ENCODE measurements at regions not wholly inside any gene's neighbourhood (a gene's known extent, or its start where the extent isn't known, plus 50 kb on each side); places are given as distances from the start of the nearest gene placed in this dataset.
"Not testable (repeated sequence)": the region's sequence is repeated elsewhere in the genome, so short reads cannot be mapped to it uniquely, and the experiment has no call there.

GRCh38 chrX:13491061-13491460, 78.3 kb upstream of the EGFL6 start:
- no peak overlapping the region for H3K4me3 ChIP-seq (ENCODE audit: low read length)
- no peak for TF ChIP-seq CTCF (IDR thresholded peaks at IDR 0.05; ENCODE audit: insufficient read depth, low read depth, low read length, missing control alignments)
- DNase-seq (ENCODE audit: low read depth), result no peak

- no peak overlapping the region for H3K4me3 ChIP-seq (ENCODE audit: low read length)
- no peak for TF ChIP-seq CTCF (IDR thresholded peaks at IDR 0.05; ENCODE audit: insufficient read depth, low read depth, low read length, missing control alignments)
- DNase-seq (ENCODE audit: low read depth), result peak; percentile 76
Observed at GRCh38 chrX:13489454-13489853, 79.9 kb upstream of the EGFL6 start.

- no peak overlapping the region for H3K4me3 ChIP-seq (ENCODE audit: low read length)
- peak; percentile 46 for TF ChIP-seq CTCF (IDR thresholded peaks at IDR 0.05; ENCODE audit: insufficient read depth, low read depth, low read length, missing control alignments)
- peak; percentile 81 for DNase-seq (ENCODE audit: low read depth)
Observed at GRCh38 chrX:13487731-13488505, 81.5 kb upstream of the EGFL6 start.

- no peak for TF ChIP-seq CTCF (IDR thresholded peaks at IDR 0.05; ENCODE audit: insufficient read depth, low read depth, low read length, missing control alignments)
- no peak overlapping the region for H3K4me3 ChIP-seq (ENCODE audit: low read length)
- DNase-seq (ENCODE audit: low read depth), result peak; percentile 39
Observed at GRCh38 chrX:13485167-13485566, 84.2 kb upstream of the EGFL6 start.

GRCh38 chrX:13483773-13484172, 85.6 kb upstream of the EGFL6 start:
- H3K4me3 ChIP-seq (ENCODE audit: low read length), result no peak overlapping the region
- no peak for TF ChIP-seq CTCF (IDR thresholded peaks at IDR 0.05; ENCODE audit: insufficient read depth, low read depth, low read length, missing control alignments)
- no peak for DNase-seq (ENCODE audit: low read depth)

GRCh38 chrX:13482746-13483541, 86.5 kb upstream of the EGFL6 start:
- DNase-seq (ENCODE audit: low read depth), result no peak
- H3K4me3 ChIP-seq (ENCODE audit: low read length), result no peak overlapping the region
- no peak for TF ChIP-seq CTCF (IDR thresholded peaks at IDR 0.05; ENCODE audit: insufficient read depth, low read depth, low read length, missing control alignments)

- H3K4me3 ChIP-seq (ENCODE audit: low read length); DNase-seq (ENCODE audit: low read depth): not testable (repeated sequence)
Observed at GRCh38 chrX:13480780-13481179, 88.6 kb upstream of the EGFL6 start.
